Trophoblast cell (in vitro differentiated cells and primary cell): ENCODE measurements at regions not wholly inside any gene's neighbourhood (a gene's known extent, or its start where the extent isn't known, plus 50 kb on each side); places are given as distances from the start of the nearest gene placed in this dataset.

Source experiments
- DNase-seq, 2 donors: peaks; one replicate each; pipeline ENCODE4 v3.0.0-alpha.2; 2016
- H2AFZ ChIP-seq: 2 replicates; pipeline ENCODE4 v1.6.1; 2013; ENCODE audit warnings: low read length, moderate library complexity, mild to moderate bottlenecking; ENCODE audit not compliant: insufficient read depth, poor library complexity
- H2AK5ac ChIP-seq: 2 replicates; pipeline ENCODE4 v1.6.1; 2013; ENCODE audit warnings: mild to moderate bottlenecking, low read length
- H2BK120ac ChIP-seq: 2 replicates; pipeline ENCODE4 v1.6.1; 2013; ENCODE audit warnings: low read length, mild to moderate bottlenecking, moderate library complexity; ENCODE audit not compliant: insufficient read depth, poor library complexity
- H2BK12ac ChIP-seq: 2 replicates; pipeline ENCODE4 v1.6.1; 2013; ENCODE audit warnings: mild to moderate bottlenecking, low read length, moderate library complexity
- H2BK5ac ChIP-seq: 2 replicates; pipeline ENCODE4 v1.6.1; 2013; ENCODE audit warnings: low read length, low read depth, moderate library complexity, mild to moderate bottlenecking; ENCODE audit not compliant: poor library complexity
- H3K14ac ChIP-seq: 2 replicates; pipeline ENCODE4 v1.6.1; 2013; ENCODE audit warnings: mild to moderate bottlenecking, low read length
- H3K18ac ChIP-seq: 2 replicates; pipeline ENCODE4 v1.6.1; 2013; ENCODE audit warnings: mild to moderate bottlenecking, low read length
- H3K23ac ChIP-seq: 2 replicates; pipeline ENCODE4 v1.6.1; 2013; ENCODE audit warnings: low read length
- H3K27ac ChIP-seq: 2 replicates; pipeline ENCODE4 v1.5.1; 2013; ENCODE audit warnings: low read depth, mild to moderate bottlenecking, inconsistent platforms, low read length, moderate library complexity
- H3K27me3 ChIP-seq: 2 replicates; pipeline ENCODE4 v1.6.1; 2013; ENCODE audit warnings: inconsistent platforms, mild to moderate bottlenecking, low read length, moderate library complexity; ENCODE audit not compliant: insufficient read depth
- H3K36me3 ChIP-seq, 2 experiments: 1 replicate in 1 of 2; 2 replicates in 1 of 2; pipeline ENCODE4 v1.6.1; 2013; ENCODE audit warnings: low read length in 2 of 2, mild to moderate bottlenecking in 2 of 2, moderate library complexity in 1 of 2; ENCODE audit not compliant: insufficient read depth in 2 of 2, control insufficient read depth in 1 of 2
- H3K4ac ChIP-seq: 2 replicates; pipeline ENCODE4 v1.6.1; 2013; ENCODE audit warnings: low read depth, mild to moderate bottlenecking, low read length, moderate library complexity
- H3K4me1 ChIP-seq, 2 experiments: 1 replicate in 1 of 2; 2 replicates in 1 of 2; pipeline ENCODE4 v1.6.1; 2013; ENCODE audit warnings: low read length in 2 of 2, mild to moderate bottlenecking in 2 of 2, moderate library complexity in 1 of 2; ENCODE audit not compliant: insufficient read depth in 2 of 2, control insufficient read depth in 1 of 2
- H3K4me2 ChIP-seq: 2 replicates; pipeline ENCODE4 v1.6.1; 2013; ENCODE audit warnings: inconsistent platforms, mild to moderate bottlenecking, low read length, moderate library complexity
- H3K4me3 ChIP-seq: 2 replicates; pipeline ENCODE4 v1.5.1; 2013; ENCODE audit warnings: mild to moderate bottlenecking, low read depth, low read length, inconsistent platforms
- H3K79me1 ChIP-seq: one replicate; pipeline ENCODE4 v1.6.1; 2013; ENCODE audit warnings: low read length
- H3K79me2 ChIP-seq: 2 replicates; pipeline ENCODE4 v1.6.1; 2013; ENCODE audit warnings: low read length, mild to moderate bottlenecking; ENCODE audit not compliant: control insufficient read depth, insufficient read depth, poor library complexity
- H3K9ac ChIP-seq: 2 replicates; pipeline ENCODE4 v1.6.1; 2013; ENCODE audit warnings: mild to moderate bottlenecking, low read length
- H3K9me3 ChIP-seq: 2 replicates; pipeline ENCODE4 v1.6.1; 2013; ENCODE audit warnings: low read depth, mild to moderate bottlenecking, control low read depth, inconsistent platforms, low read length; ENCODE audit not compliant: insufficient read depth
- H4K12ac ChIP-seq: 2 replicates; pipeline ENCODE4 v1.6.1; 2013; ENCODE audit warnings: low read depth, mild to moderate bottlenecking, low read length, moderate library complexity
- H4K8ac ChIP-seq: 2 replicates; pipeline ENCODE4 v1.6.1; 2013; ENCODE audit warnings: low read depth, mild to moderate bottlenecking, low read length, moderate library complexity
- H4K91ac ChIP-seq: one replicate; pipeline ENCODE4 v1.6.1; 2013; ENCODE audit warnings: low read depth, mild to moderate bottlenecking, low read length, moderate library complexity
- WGBS: extraction: QIAGEN DNeasy Blood & Tissue Kit; methylation state at CpG from one replicate; pipeline ENCODE4 v1.1.7; 2013; ENCODE audit warnings: missing lambda C conversion rate; ENCODE audit not compliant: insufficient read length, insufficient coverage; ENCODE audit errors: extremely low coverage; 5-methylcytosine and 5-hydroxymethylcytosine counted together

DNA sequence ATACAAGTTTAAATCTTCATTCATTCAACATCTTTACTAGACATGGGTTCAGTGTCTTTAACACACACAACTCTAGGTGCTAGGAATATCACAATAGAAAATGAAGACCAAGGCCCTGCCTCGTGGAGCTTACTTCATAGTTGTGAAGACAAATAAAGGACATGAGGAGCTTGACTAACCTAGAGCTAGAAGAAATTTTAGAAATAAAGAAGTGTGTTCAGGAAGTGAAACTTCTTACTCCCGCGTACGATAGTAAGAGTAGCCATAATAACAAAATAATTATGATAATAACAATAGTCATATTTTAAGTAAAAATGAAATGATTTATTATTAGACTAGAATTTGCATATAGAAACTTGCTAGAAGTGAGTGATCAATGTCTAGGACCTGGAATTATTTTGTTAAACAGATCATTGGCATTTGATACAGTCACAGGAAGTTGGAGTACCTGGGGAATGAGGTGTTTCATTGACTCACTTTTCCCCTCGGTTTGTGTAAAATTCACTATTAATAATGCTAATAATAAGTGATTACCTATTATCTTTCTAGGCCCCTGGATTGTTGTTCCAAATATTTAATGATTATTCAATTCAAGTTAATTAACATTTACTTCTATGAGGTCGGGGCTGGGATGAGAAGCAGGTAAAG lies 331.3 kb downstream of the NSG2 start:
- Histone ChIP-seq H3K14ac (no peak overlapping the region), H3K18ac (no peak overlapping the region), H2AK5ac (no peak overlapping the region), H3K4me3 (no peak overlapping the region), H3K23ac (no peak overlapping the region), H3K27me3 (no peaks in the 10 kb centered on the region), H2BK5ac (peak overlapping the region; percentile 90), H3K4me2 (no peak overlapping the region), H3K4ac (no peak overlapping the region), H3K36me3 (peaks cover 0 to 3% of the 10 kb centered on the region in 2 experiments), H3K9me3 (peaks cover 3% of the 10 kb centered on the region), H3K9ac (no peak overlapping the region), H3K4me1 (peaks cover 22 to 33% of the 10 kb centered on the region in 2 experiments), H4K12ac (no peak overlapping the region), H2BK12ac (peak overlapping the region; percentile 97), H4K91ac (peak overlapping the region; percentile 81), H3K27ac (peak overlapping the region; percentile 73), H2BK120ac (peak overlapping the region; percentile 84), H3K79me2 (peaks cover 2% of the 10 kb centered on the region), H3K79me1 (peaks cover 44% of the 10 kb centered on the region), H2AFZ (no peak overlapping the region), H4K8ac (peak overlapping the region; percentile 49)
- no CpG with 5 or more reads among the region's 6 CpGs for WGBS
- DNase-seq: no peak

- Histone ChIP-seq H3K79me1 (peaks cover 42% of the 10 kb centered on the region), H2AFZ (no peak overlapping the region), H4K91ac (peak overlapping the region; percentile 53), H3K18ac (peak overlapping the region; percentile 4), H3K4me2 (no peak overlapping the region), H3K79me2 (peaks cover 2% of the 10 kb centered on the region), H4K8ac (no peak overlapping the region), H3K23ac (no peak overlapping the region), H2AK5ac (peak overlapping the region; percentile 31), H4K12ac (no peak overlapping the region), H2BK5ac (no peak overlapping the region), H2BK120ac (peak overlapping the region; percentile 55), H3K4me1 (peaks cover 21 to 29% of the 10 kb centered on the region in 2 experiments), H2BK12ac (peak overlapping the region; percentile 44), H3K14ac (peak overlapping the region; percentile 13), H3K4me3 (peak overlapping the region; percentile 31), H3K4ac (no peak overlapping the region), H3K36me3 (peaks cover 0 to 3% of the 10 kb centered on the region in 2 experiments), H3K9ac (peak overlapping the region; percentile 28), H3K9me3 (peaks cover 3% of the 10 kb centered on the region), H3K27ac (no peak overlapping the region), H3K27me3 (no peaks in the 10 kb centered on the region)
- DNase-seq: no peak
- no CpG with 5 or more reads among the region's 4 CpGs for WGBS
These were observed 332.8 kb downstream of the NSG2 start for GRCh38 chr5:174378121-174378874.

DNA sequence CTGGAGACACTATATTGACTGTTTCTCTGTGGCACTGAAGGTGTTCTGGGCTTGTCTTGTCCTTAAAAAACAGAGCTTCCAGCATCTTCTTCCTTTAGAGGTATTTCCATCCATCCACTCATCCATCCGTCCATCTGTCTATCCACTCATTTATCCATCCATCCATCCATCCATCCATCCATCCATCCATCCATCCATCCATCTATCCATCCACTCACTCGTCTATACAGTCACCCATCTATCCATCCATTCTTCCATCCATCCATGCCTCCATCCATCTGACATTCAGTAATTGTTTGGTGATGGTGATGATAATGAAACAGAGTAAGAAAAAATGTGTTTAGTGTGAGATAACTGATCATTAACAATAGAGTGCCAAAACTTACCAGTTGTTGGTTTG lies 334.8 kb downstream of the NSG2 start:
- Histone ChIP-seq H4K12ac (no peak overlapping the region), H2BK5ac (no peak overlapping the region), H3K27ac (no peak overlapping the region), H3K36me3 (peaks cover 0 to 3% of the 10 kb centered on the region in 2 experiments), H4K91ac (no peak overlapping the region), H3K14ac (no peak overlapping the region), H3K9ac (no peak overlapping the region), H2AFZ (no peak overlapping the region), H3K9me3 (peaks cover 3% of the 10 kb centered on the region), H2BK120ac (peak overlapping the region; percentile 36), H3K27me3 (no peaks in the 10 kb centered on the region), H4K8ac (no peak overlapping the region), H2AK5ac (no peak overlapping the region), H3K79me2 (no peaks in the 10 kb centered on the region), H3K18ac (no peak overlapping the region), H3K79me1 (peaks cover 38% of the 10 kb centered on the region), H3K4me2 (no peak overlapping the region), H3K4me3 (no peak overlapping the region), H3K23ac (no peak overlapping the region), H2BK12ac (peak overlapping the region; percentile 62), H3K4me1 (peaks cover 17 to 23% of the 10 kb centered on the region in 2 experiments), H3K4ac (no peak overlapping the region)
- no peak for DNase-seq
- WGBS: 100% methylated on average over 1 of the region's 2 CpGs

- no peak overlapping the region for H3K23ac ChIP-seq
- no peak overlapping the region for H3K9ac ChIP-seq
- peaks cover 12 to 22% of the 10 kb centered on the region in 2 experiments for H3K4me1 ChIP-seq
- H3K79me1 ChIP-seq: peaks cover 36% of the 10 kb centered on the region
- H2AK5ac ChIP-seq: peak overlapping the region; percentile 72
- peak overlapping the region; percentile 5 for H2BK120ac ChIP-seq
- H3K27me3 ChIP-seq: no peaks in the 10 kb centered on the region
- H4K12ac ChIP-seq: no peak overlapping the region
- no peak overlapping the region for H3K4me2 ChIP-seq
- peak overlapping the region; percentile 72 for H2BK12ac ChIP-seq
- H3K9me3 ChIP-seq: peaks cover 3% of the 10 kb centered on the region
- peak overlapping the region; percentile 83 for H4K91ac ChIP-seq
- no peak overlapping the region for H3K4ac ChIP-seq
- no CpG with 5 or more reads among the region's 4 CpGs for WGBS
- no peak overlapping the region for H2AFZ ChIP-seq
- H3K79me2 ChIP-seq: no peaks in the 10 kb centered on the region
- no peak overlapping the region for H3K14ac ChIP-seq
- peaks cover 0 to 3% of the 10 kb centered on the region in 2 experiments for H3K36me3 ChIP-seq
- no peak for DNase-seq
- no peak overlapping the region for H3K4me3 ChIP-seq
- H3K27ac ChIP-seq: no peak overlapping the region
- no peak overlapping the region for H4K8ac ChIP-seq
- no peak overlapping the region for H3K18ac ChIP-seq
- H2BK5ac ChIP-seq: peak overlapping the region; percentile 21
These were observed 335.7 kb downstream of the NSG2 start for GRCh38 chr5:174381241-174381640.
